Mucosa of gallbladder (tissue), 1 donor: ENCODE measurements at regions not wholly inside any gene's neighbourhood (a gene's known extent, or its start where the extent isn't known, plus 50 kb on each side); places are given as distances from the start of the nearest gene placed in this dataset.

ENCODE experiments used
- DNase-seq: peaks from one replicate; pipeline ENCODE4 v3.0.0-alpha.2; 2020; ENCODE audit warnings: low spot score
- donor health status: DM: no; HTN: no; CAD: no.

- no peak for DNase-seq
Observed at GRCh38 chr3:72593881-72594397, 254.3 kb downstream of the SHQ1 start.

- peak; percentile 52 for DNase-seq
Observed at GRCh38 chr3:72591522-72592421, 256.5 kb downstream of the SHQ1 start.

GRCh38 chr3:72590732-72591221, 257.5 kb downstream of the SHQ1 start:
- DNase-seq, result no peak

- DNase-seq, result no peak
Observed at GRCh38 chr3:72587282-72587681, 261.0 kb downstream of the SHQ1 start.

GRCh38 chr3:72586694-72587093, 261.6 kb downstream of the SHQ1 start:
- DNase-seq, result no peak

GRCh38 chr3:72585966-72586365, 262.3 kb downstream of the SHQ1 start:
- DNase-seq, result no peak

- no peak for DNase-seq
Observed at GRCh38 chr3:72584262-72584661, 264.0 kb downstream of the SHQ1 start.

- DNase-seq, result no peak
Observed at GRCh38 chr3:72582963-72583362, 265.3 kb downstream of the SHQ1 start.

- DNase-seq, result no peak
Observed at GRCh38 chr3:72582211-72582878, 265.9 kb downstream of the SHQ1 start.

- DNase-seq, result no peak
Observed at GRCh38 chr3:72580900-72581299, 267.3 kb downstream of the SHQ1 start.

GRCh38 chr3:72580246-72580756, 267.9 kb downstream of the SHQ1 start:
- DNase-seq, result no peak

- DNase-seq, result no peak
Observed at GRCh38 chr3:72579581-72580245, 268.5 kb downstream of the SHQ1 start.

- DNase-seq, result no peak
Observed at GRCh38 chr3:72579191-72579580, 269.1 kb downstream of the SHQ1 start.

GRCh38 chr3:72577190-72577589, 271.1 kb downstream of the SHQ1 start:
- no peak for DNase-seq

GRCh38 chr3:72576563-72576962, 271.7 kb downstream of the SHQ1 start:
- DNase-seq, result no peak

GRCh38 chr3:72574144-72574543, 274.1 kb downstream of the SHQ1 start:
- DNase-seq, result no peak

- DNase-seq, result no peak
Observed at GRCh38 chr3:72573051-72573450, 275.2 kb downstream of the SHQ1 start.

GRCh38 chr3:72572489-72573007, 275.7 kb downstream of the SHQ1 start:
- DNase-seq, result no peak

- DNase-seq, result no peak
Observed at GRCh38 chr3:72571638-72572114, 276.6 kb downstream of the SHQ1 start.

GRCh38 chr3:72571052-72571451, 277.2 kb downstream of the SHQ1 start:
- no peak for DNase-seq

GRCh38 chr3:72569754-72570440, 278.3 kb downstream of the SHQ1 start:
- no peak for DNase-seq
